Gastrocnemius medialis (tissue), 4 donors: ENCODE measurements at regions not wholly inside any gene's neighbourhood (a gene's known extent, or its start where the extent isn't known, plus 50 kb on each side); places are given as distances from the start of the nearest gene placed in this dataset.

Experiments
- ATAC-seq, 2 donors: fragments of 150-250 bp; one replicate each; pipeline ENCODE4 v1.9.1; 2016
- DNase-seq, 2 donors: peaks; one replicate each; pipeline ENCODE4 v3.0.0-alpha.2; 2019
- H3K27ac ChIP-seq, 4 donors: fragments of 200-600 bp; sonication (generic); 1 replicate in 1 of 4; 2 replicates in 3 of 4; pipeline ENCODE4 v1.5.1; 2016 to 2018; ENCODE audit warnings: mild to moderate bottlenecking in 2 of 4, moderate library complexity in 1 of 4
- H3K27me3 ChIP-seq, 3 donors: fragments of 200-600 bp; sonication (generic) in 2 of 3; 1 replicate in 1 of 3; 2 replicates in 2 of 3; pipeline versions ENCODE4 v1.5.1 to v1.6.0; 2016 to 2019; ENCODE audit warnings: mild to moderate bottlenecking in 1 of 3, moderate library complexity in 1 of 3
- H3K36me3 ChIP-seq, 2 donors: fragments of 200-600 bp; sonication (generic) in 1 of 2; one replicate each; pipeline ENCODE4 v1.5.1; 2017 to 2018
- H3K4me1 ChIP-seq, 2 donors: fragments of 200-600 bp; sonication (generic) in 1 of 2; one replicate each; pipeline ENCODE4 v1.5.1; 2016 to 2017; ENCODE audit warnings: mild to moderate bottlenecking in 2 of 2
- H3K4me3 ChIP-seq, 4 donors: fragments of 200-600 bp; sonication (generic) in 3 of 4; 1 replicate in 1 of 4; 2 replicates in 3 of 4; pipeline ENCODE4 v1.5.1; 2016 to 2019; ENCODE audit warnings: mild to moderate bottlenecking in 2 of 4
- H3K9me3 ChIP-seq, 3 donors: fragments of 200-600 bp; sonication (generic) in 2 of 3; 1 replicate in 1 of 3; 2 replicates in 2 of 3; pipeline ENCODE4 v1.5.1; 2016 to 2019
- CTCF ChIP-seq, 5 experiments: fragments of 450-650 bp in 3 of 5; fragments of 200-600 bp in 2 of 5; sonication (generic) in 2 of 5; IDR thresholded peaks in 4 of 5; conservative IDR thresholded peaks in 1 of 5; 1 replicate in 4 of 5; 2 replicates in 1 of 5; pipeline ENCODE4 v1.5.1; 2016 to 2019; ENCODE audit warnings: antibody characterized with exemption in 5 of 5, mild to moderate bottlenecking in 3 of 5, moderate library complexity in 3 of 5
- POLR2A ChIP-seq, 2 donors: fragments of 450-650 bp; IDR thresholded peaks; one replicate each; pipeline ENCODE4 v1.6.1; 2017; ENCODE audit warnings: antibody characterized with exemption in 2 of 2, mild to moderate bottlenecking in 2 of 2, moderate library complexity in 2 of 2
- in situ Hi-C, 4 donors: fragments of 200-750 bp; cut with MboI; loops; one replicate each; pipeline versions ENCODE4 v1.15.0 to v1.8.0; 2017; ENCODE audit warnings: low sequenced_read_pairs in 4 of 4
- intact Hi-C: fragments of 100-400 bp; cut with DNase I; formaldehyde crosslinking; loops from one replicate; pipeline ENCODE4 v1.15.1; 2023; ENCODE audit warnings: low total_unique reads

GRCh38 chr14:45633220-45633984 lies 380.4 kb upstream of the MIS18BP1 start:
- TF ChIP-seq POLR2A (IDR thresholded peaks at IDR 0.05) (no peak), CTCF (IDR thresholded peaks at IDR 0.05 in 4 of 5, conservative IDR thresholded peaks at IDR 0.05 in 1 of 5) (no peak)
- DNase-seq (no peak), ATAC-seq (no peak)
- Histone ChIP-seq H3K27ac (no peak overlapping the region), H3K4me1 (no peaks in the 10 kb centered on the region), H3K36me3 (no peaks in the 10 kb centered on the region), H3K9me3 (no peaks in the 10 kb centered on the region), H3K27me3 (no peaks in the 10 kb centered on the region), H3K4me3 (no peak overlapping the region)
- intact Hi-C loops (no loop called here), in situ Hi-C loops (no loop called here)

DNA sequence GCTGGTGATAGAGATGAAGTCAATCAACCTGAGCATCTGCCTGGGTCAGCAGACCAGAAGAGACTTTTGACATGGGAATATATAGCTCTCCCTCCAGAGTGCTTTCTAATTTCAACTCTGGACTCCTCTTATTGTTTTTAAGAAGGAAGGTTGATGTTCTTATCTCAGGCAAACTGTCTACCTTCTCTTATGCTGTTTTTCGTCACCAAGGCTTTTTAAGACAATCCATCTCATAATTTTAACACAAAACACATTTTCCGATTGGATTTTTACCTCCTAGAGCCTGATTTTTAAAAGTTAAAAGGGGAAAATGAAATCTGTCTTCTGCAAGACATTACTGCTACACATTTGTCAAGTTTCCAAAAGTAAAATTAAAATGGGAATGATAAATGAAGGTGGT lies 368.7 kb upstream of the MIS18BP1 start:
- H3K27ac ChIP-seq, result no peak overlapping the region
- H3K4me1 ChIP-seq, result no peaks in the 10 kb centered on the region
- no peak for DNase-seq
- ATAC-seq, result no peak
- H3K27me3 ChIP-seq, result no peaks in the 10 kb centered on the region
- H3K9me3 ChIP-seq, result no peaks in the 10 kb centered on the region
- intact Hi-C loops, result no loop called here
- TF ChIP-seq CTCF (IDR thresholded peaks at IDR 0.05 in 4 of 5, conservative IDR thresholded peaks at IDR 0.05 in 1 of 5) (no peak), POLR2A (IDR thresholded peaks at IDR 0.05) (no peak)
- H3K4me3 ChIP-seq, result no peak overlapping the region
- in situ Hi-C loops, result no loop called here
- no peaks in the 10 kb centered on the region for H3K36me3 ChIP-seq

DNA sequence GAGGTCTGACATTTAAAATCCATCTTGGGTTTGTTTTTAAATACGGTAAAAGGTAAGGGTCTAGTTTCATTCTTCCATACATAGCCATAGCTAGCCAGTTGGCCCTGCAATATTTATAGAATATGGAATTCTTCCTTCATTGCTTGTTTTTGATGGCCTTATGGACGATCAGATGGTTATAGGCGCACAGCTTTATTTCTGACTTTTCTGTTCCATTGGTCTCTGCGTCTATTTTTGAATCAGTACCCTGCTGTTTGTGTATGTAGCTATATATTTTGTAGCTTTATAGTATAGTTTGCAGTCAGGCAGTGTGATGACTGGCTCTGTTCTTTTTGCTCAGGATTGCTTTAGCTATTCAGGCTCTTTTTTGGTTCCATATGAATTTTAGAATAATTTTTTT lies 366.8 kb upstream of the MIS18BP1 start:
- ATAC-seq, result no peak
- Histone ChIP-seq H3K27ac (no peak overlapping the region), H3K4me1 (no peaks in the 10 kb centered on the region), H3K27me3 (no peaks in the 10 kb centered on the region), H3K9me3 (no peaks in the 10 kb centered on the region), H3K4me3 (no peak overlapping the region), H3K36me3 (no peaks in the 10 kb centered on the region)
- no peak for DNase-seq
- in situ Hi-C loops (no loop called here), intact Hi-C loops (no loop called here)
- no peak for TF ChIP-seq POLR2A (IDR thresholded peaks at IDR 0.05)
- no peak for TF ChIP-seq CTCF (IDR thresholded peaks at IDR 0.05 in 4 of 5, conservative IDR thresholded peaks at IDR 0.05 in 1 of 5)

GRCh38 chr14:45610318-45610717 lies 357.3 kb upstream of the MIS18BP1 start:
- DNase-seq (no peak), ATAC-seq (no peak)
- TF ChIP-seq CTCF (IDR thresholded peaks at IDR 0.05 in 4 of 5, conservative IDR thresholded peaks at IDR 0.05 in 1 of 5), result no peak
- no peak for TF ChIP-seq POLR2A (IDR thresholded peaks at IDR 0.05)
- H3K9me3 ChIP-seq, result no peaks in the 10 kb centered on the region
- no peaks in the 10 kb centered on the region for H3K36me3 ChIP-seq
- in situ Hi-C loops, result no loop called here
- no peak overlapping the region for H3K27ac ChIP-seq
- H3K4me1 ChIP-seq, result no peaks in the 10 kb centered on the region
- intact Hi-C loops, result no loop called here
- H3K4me3 ChIP-seq, result no peak overlapping the region
- no peaks in the 10 kb centered on the region for H3K27me3 ChIP-seq

DNA sequence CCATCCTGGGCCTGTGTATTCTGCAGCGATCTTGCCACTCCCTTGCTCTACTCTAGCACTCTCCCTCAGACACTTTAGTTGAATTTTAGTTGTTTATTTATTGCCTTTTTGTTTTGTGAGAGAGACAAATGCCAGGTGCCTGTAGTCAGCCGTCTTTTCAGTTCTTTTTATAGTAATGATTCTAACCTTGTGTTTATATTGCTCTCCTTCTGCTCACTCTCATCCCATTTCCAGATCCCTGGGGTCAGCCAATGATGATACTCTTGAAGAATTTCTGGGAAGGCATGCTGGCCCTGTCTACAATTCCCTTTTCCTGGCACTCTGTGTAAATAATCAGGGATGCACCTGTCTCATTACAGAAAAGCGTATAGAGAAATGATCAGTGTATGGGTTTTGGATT lies 334.1 kb upstream of the MIS18BP1 start:
- Histone ChIP-seq H3K27ac (no peak overlapping the region), H3K4me1 (no peaks in the 10 kb centered on the region), H3K4me3 (no peak overlapping the region), H3K9me3 (no peaks in the 10 kb centered on the region), H3K36me3 (no peaks in the 10 kb centered on the region), H3K27me3 (no peaks in the 10 kb centered on the region)
- no peak for ATAC-seq
- no peak for TF ChIP-seq CTCF (IDR thresholded peaks at IDR 0.05 in 4 of 5, conservative IDR thresholded peaks at IDR 0.05 in 1 of 5)
- TF ChIP-seq POLR2A (IDR thresholded peaks at IDR 0.05), result no peak
- in situ Hi-C loops (no loop called here), intact Hi-C loops (no loop called here)
- DNase-seq, result no peak
